Naive thymus-derived CD8-positive, alpha-beta T cell (primary cell): ENCODE measurements at regions not wholly inside any gene's neighbourhood (a gene's known extent, or its start where the extent isn't known, plus 50 kb on each side); places are given as distances from the start of the nearest gene placed in this dataset.

ENCODE experiments used
- ATAC-seq, 2 donors: fragments of 150-1000 bp; cut with Tn5 transposase in 1 of 2; sonication (Bioruptor Pico), chemical (Tn5 transposase) in 1 of 2; 1 replicate in 1 of 2; 2 replicates in 1 of 2; pipeline ENCODE4 v1.10.0; 2021; ENCODE audit warnings: mild to moderate bottlenecking in 2 of 2, moderate library complexity in 2 of 2
- POLR2A ChIA-PET: fragments of 350-600 bp; sonication (Branson Sonifier 250); formaldehyde crosslinking; loops from one replicate; lab custom pipeline; 2021; ENCODE audit warnings: antibody characterized with exemption; lab: Charles Lee
- DNase-seq, 10 donors: peaks; one replicate each; pipeline versions ENCODE4 v3.0.0 to v3.0.0-alpha.2; 2020 to 2022
- H3K27ac Mint-ChIP-seq, 10 donors: one replicate each; pipeline ENCODE4 v1.8.0; 2020 to 2022; ENCODE audit warnings: mild to moderate bottlenecking in 10 of 10, mixed read lengths in 10 of 10, moderate library complexity in 4 of 10, inconsistent platforms in 1 of 10
- H3K27me3 Mint-ChIP-seq, 5 donors: one replicate each; pipeline ENCODE4 v1.8.0; 2021 to 2022; ENCODE audit warnings: mixed read lengths in 5 of 5
- H3K36me3 Mint-ChIP-seq, 3 donors: one replicate each; pipeline ENCODE4 v1.8.0; 2020 to 2022; ENCODE audit warnings: mixed read lengths in 3 of 3, mild to moderate bottlenecking in 2 of 3, inconsistent platforms in 1 of 3
- H3K4me1 Mint-ChIP-seq, 4 donors: one replicate each; pipeline ENCODE4 v1.8.0; 2021 to 2022; ENCODE audit warnings: mixed read lengths in 4 of 4
- H3K4me3 Mint-ChIP-seq, 10 donors: one replicate each; pipeline ENCODE4 v1.8.0; 2020 to 2022; ENCODE audit warnings: mild to moderate bottlenecking in 10 of 10, mixed read lengths in 10 of 10, moderate library complexity in 6 of 10, inconsistent platforms in 1 of 10
- H3K9me3 Mint-ChIP-seq, 9 donors: one replicate each; pipeline ENCODE4 v1.8.0; 2020 to 2022; ENCODE audit warnings: mixed read lengths in 9 of 9, mild to moderate bottlenecking in 3 of 9, inconsistent platforms in 1 of 9, moderate library complexity in 1 of 9

DNA sequence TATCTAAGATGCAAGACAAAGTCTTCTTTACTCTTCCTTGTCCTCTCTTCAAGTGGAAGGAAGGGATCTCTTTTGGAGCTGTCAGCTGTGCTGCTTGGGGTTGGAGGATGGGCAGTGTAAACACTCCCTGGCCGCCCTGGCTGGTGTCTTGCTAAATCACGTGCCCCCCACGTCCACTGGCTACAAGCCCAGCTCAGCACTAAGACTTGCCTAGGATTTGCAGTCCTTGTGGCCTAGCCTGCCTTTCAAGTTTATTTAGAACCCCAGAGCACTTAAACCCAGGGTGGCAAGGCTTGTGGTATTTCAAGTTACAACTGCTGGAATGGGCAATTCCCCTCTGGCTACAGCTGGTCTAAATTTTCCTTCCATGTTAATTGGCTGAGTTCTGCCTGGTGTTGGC is 272.4 kb upstream of the MYO3A start:
- no peak overlapping the region for H3K27ac Mint-ChIP-seq
- H3K27me3 Mint-ChIP-seq = peaks cover 0 to 6% (median 1%) of the 10 kb centered on the region in 5 donors
- no peak for DNase-seq
- H3K4me1 Mint-ChIP-seq = no peaks in the 10 kb centered on the region
- POLR2A ChIA-PET = no interaction called here
- no peaks in the 10 kb centered on the region for H3K36me3 Mint-ChIP-seq
- no peak for ATAC-seq
- H3K9me3 Mint-ChIP-seq = peaks cover 0 to 19% (median 8%) of the 10 kb centered on the region in 9 donors
- no peak overlapping the region for H3K4me3 Mint-ChIP-seq

- ATAC-seq (no peak), DNase-seq (no peak)
- Mint-ChIP-seq H3K9me3 (peaks cover 0 to 19% (median 4%) of the 10 kb centered on the region in 9 donors), H3K4me3 (no peak overlapping the region), H3K27me3 (peaks cover 0 to 4% (median 1%) of the 10 kb centered on the region in 5 donors), H3K27ac (no peak overlapping the region), H3K36me3 (no peaks in the 10 kb centered on the region), H3K4me1 (no peaks in the 10 kb centered on the region)
- POLR2A ChIA-PET = no interaction called here
These were observed 267.8 kb upstream of the MYO3A start for GRCh38 chr10:25666276-25666675.

DNA sequence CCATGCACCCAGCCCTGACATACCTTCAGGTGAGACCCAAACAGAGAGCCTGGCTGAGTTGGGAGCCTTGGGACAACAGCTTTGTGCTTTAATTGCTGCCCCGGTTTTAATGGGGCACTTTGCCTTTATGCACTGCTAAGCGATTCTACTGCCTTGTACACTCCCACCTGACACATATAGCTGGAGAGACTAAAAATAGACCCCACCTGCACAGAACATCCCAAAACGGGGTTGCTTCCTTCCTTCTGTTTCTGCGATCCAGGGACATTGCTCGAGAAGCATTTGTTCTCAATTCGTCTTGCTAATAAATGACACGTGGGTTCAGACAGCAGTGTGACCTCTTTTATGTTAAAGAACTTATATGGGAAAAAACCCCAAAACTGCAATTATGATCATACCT is 258.8 kb upstream of the MYO3A start:
- POLR2A ChIA-PET = no interaction called here
- Mint-ChIP-seq H3K4me3 (no peak overlapping the region), H3K27ac (no peak overlapping the region), H3K36me3 (peaks cover 0 to 7% (median 0%) of the 10 kb centered on the region in 3 donors), H3K27me3 (peaks cover 0 to 17% (median 0%) of the 10 kb centered on the region in 5 donors), H3K9me3 (peaks cover 0 to 18% (median 7%) of the 10 kb centered on the region in 9 donors), H3K4me1 (no peaks in the 10 kb centered on the region)
- DNase-seq (no peak), ATAC-seq (no peak)

DNA sequence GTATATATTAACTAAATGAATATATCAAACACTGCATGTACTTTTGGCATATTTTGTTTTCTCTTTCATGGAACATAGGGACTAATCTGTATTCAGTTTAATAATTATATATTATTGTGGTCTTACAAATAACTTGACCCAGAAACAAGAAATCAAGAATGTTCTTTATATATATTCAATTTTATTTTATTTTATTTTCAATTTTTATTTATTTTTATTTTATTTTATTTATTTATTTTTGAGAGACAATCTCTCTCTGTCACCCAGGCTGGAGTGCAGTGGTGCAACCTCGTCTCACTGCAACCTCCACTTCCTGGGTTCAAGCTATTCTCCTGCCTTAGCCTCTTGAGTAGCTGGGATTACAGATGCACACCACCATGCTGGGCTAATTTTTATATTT is 258.4 kb upstream of the MYO3A start:
- Mint-ChIP-seq H3K4me3 (no peak overlapping the region), H3K4me1 (no peaks in the 10 kb centered on the region), H3K36me3 (peaks cover 0 to 7% (median 0%) of the 10 kb centered on the region in 3 donors), H3K27ac (no peak overlapping the region), H3K27me3 (peaks cover 0 to 17% (median 0%) of the 10 kb centered on the region in 5 donors), H3K9me3 (peaks cover 0 to 18% (median 7%) of the 10 kb centered on the region in 9 donors)
- DNase-seq (no peak), ATAC-seq (no peak)
- POLR2A ChIA-PET = no interaction called here

DNA sequence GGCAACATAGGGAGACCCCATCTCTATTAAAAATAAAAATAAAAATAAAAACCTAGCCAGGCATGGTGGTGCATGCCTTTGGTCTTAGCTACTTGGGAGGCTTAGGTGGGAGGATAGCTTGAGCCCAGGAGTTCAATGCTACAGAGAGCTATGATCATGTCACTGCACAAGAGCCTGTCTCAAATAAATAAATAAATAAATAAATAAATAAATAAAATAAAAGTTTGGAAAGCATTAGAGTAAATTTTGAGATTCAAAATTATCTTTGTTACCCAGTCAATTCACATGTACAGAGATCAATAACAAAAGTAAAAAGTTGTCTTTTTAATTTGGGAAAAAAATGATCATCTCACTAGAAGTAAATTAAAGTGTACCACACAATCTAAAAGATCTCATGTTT is 255.8 kb upstream of the MYO3A start:
- Mint-ChIP-seq H3K36me3 (peaks cover 0 to 7% (median 0%) of the 10 kb centered on the region in 3 donors), H3K27me3 (peaks cover 0 to 16% (median 5%) of the 10 kb centered on the region in 5 donors), H3K27ac (no peak overlapping the region), H3K4me1 (no peaks in the 10 kb centered on the region), H3K9me3 (peaks cover 0 to 13% (median 7%) of the 10 kb centered on the region in 9 donors), H3K4me3 (no peak overlapping the region)
- DNase-seq (no peak), ATAC-seq (no peak)
- POLR2A ChIA-PET = no interaction called here

- POLR2A ChIA-PET = no interaction called here
- Mint-ChIP-seq H3K4me1 (no peaks in the 10 kb centered on the region), H3K4me3 (no peak overlapping the region), H3K27me3 (peaks cover 0 to 17% (median 5%) of the 10 kb centered on the region in 5 donors), H3K27ac (no peak overlapping the region), H3K9me3 (peaks cover 0 to 9% (median 7%) of the 10 kb centered on the region in 9 donors), H3K36me3 (peaks cover 0 to 7% (median 0%) of the 10 kb centered on the region in 3 donors)
- no peak for DNase-seq
- no peak for ATAC-seq
These were observed 255.4 kb upstream of the MYO3A start for GRCh38 chr10:25678666-25679065.

- DNase-seq (no peak), ATAC-seq (no peak)
- Mint-ChIP-seq H3K4me3 (no peak overlapping the region), H3K9me3 (peaks cover 0 to 2% (median 0%) of the 10 kb centered on the region in 9 donors), H3K36me3 (no peaks in the 10 kb centered on the region), H3K4me1 (no peaks in the 10 kb centered on the region), H3K27me3 (peaks cover 2 to 17% (median 8%) of the 10 kb centered on the region in 5 donors), H3K27ac (no peak overlapping the region)
- POLR2A ChIA-PET = no interaction called here
These were observed 251.7 kb upstream of the MYO3A start for GRCh38 chr10:25682203-25682851.

DNA sequence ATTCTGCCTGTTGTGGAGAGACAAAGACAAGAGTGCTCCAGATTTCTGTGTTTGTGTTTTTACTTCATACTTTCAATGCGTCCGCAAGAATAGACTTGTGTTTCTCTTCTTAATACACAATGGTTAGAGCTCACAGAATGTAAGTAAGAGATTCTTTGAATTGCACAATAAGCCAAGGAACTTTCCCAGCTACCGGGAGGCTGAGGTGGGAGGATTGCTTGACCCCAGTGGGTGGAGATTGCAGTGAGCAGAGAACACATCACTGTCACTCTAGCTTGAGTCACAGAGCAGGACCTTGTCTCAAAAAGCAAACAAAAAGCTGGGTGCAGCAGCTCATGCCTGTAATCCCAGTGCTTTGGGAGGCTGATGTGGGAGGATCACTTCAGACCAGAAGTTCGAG is 250.7 kb upstream of the MYO3A start:
- no peak for ATAC-seq
- Mint-ChIP-seq H3K27me3 (peaks cover 2 to 17% (median 8%) of the 10 kb centered on the region in 5 donors), H3K9me3 (peaks cover 0 to 2% (median 0%) of the 10 kb centered on the region in 9 donors), H3K27ac (no peak overlapping the region), H3K4me1 (no peaks in the 10 kb centered on the region), H3K36me3 (no peaks in the 10 kb centered on the region), H3K4me3 (no peak overlapping the region)
- POLR2A ChIA-PET = no interaction called here
- DNase-seq = no peak

DNA sequence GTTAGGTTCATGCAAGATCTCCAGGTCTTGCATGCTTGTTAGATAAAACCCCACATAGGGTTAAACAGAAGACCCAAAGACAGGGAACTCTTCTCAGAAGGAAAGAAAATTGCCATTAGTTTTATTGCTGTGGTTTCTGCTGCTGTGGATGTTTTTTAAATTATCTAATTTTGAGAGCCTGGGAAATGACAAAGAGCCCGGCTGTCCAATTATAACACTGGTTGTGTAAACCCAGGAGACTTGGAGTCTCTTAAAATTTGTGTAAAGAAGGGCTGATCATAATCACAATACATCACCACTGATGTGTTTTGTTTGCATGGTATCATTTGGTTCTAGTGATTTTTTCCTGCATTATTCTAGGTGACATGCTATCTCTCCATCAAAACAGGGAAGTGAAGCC is 246.5 kb upstream of the MYO3A start:
- H3K27ac Mint-ChIP-seq = no peak overlapping the region
- H3K36me3 Mint-ChIP-seq = no peaks in the 10 kb centered on the region
- H3K4me3 Mint-ChIP-seq = no peak overlapping the region

DNA sequence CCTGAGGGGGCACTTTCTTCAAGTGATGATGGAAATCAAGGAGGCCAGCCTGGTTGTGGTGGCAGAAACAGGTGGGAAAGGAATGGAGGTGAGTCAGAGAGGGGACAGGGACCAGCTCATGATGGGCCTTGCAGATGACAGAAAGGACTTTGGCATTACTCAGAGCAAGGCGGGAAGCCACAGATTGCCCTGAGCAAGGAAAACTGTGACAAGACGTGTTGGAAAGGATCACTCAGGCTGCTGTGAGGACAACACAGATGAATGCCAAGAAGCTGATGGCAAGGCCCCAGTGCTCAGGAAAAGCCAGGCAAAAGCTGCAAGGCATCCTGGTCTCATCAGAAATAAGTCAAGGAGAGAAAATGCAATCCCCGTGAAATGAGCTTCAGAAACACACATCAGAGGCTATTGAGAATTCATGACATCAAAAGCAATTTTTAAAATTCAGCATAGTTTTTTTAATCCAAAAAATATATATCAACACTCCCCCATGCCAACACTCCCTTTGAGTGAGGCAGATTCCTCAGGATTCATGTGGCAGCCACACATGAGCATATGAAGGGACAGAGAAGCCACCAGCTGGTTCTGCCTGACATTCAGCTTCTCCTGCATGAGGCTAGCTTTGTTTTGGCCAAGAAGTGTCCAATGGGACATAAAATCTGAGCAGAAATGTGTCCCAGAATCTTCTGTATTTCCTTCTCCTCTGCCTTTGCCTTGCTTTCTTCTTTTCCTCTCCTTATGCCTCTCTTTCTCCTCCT is 244.5 kb upstream of the MYO3A start:
- POLR2A ChIA-PET = no interaction called here
- no peak overlapping the region for H3K27ac Mint-ChIP-seq
- H3K27me3 Mint-ChIP-seq = peaks cover 0 to 17% (median 3%) of the 10 kb centered on the region in 5 donors
- H3K4me1 Mint-ChIP-seq = peaks cover 0 to 32% (median 0%) of the 10 kb centered on the region in 4 donors
- DNase-seq (no peak), ATAC-seq (no peak)
- H3K4me3 Mint-ChIP-seq = no peak overlapping the region
- H3K9me3 Mint-ChIP-seq = peaks cover 0 to 5% (median 2%) of the 10 kb centered on the region in 9 donors
- H3K36me3 Mint-ChIP-seq = no peaks in the 10 kb centered on the region

More for the DNA sequence above, 246.5 kb upstream of the MYO3A start:
- Mint-ChIP-seq H3K27me3 (peaks cover 0 to 25% (median 8%) of the 10 kb centered on the region in 5 donors), H3K9me3 (peaks cover 0 to 5% (median 2%) of the 10 kb centered on the region in 9 donors), H3K4me1 (peaks cover 0 to 13% (median 0%) of the 10 kb centered on the region in 4 donors)
- DNase-seq (no peak), ATAC-seq (no peak)
- POLR2A ChIA-PET = no interaction called here

DNA sequence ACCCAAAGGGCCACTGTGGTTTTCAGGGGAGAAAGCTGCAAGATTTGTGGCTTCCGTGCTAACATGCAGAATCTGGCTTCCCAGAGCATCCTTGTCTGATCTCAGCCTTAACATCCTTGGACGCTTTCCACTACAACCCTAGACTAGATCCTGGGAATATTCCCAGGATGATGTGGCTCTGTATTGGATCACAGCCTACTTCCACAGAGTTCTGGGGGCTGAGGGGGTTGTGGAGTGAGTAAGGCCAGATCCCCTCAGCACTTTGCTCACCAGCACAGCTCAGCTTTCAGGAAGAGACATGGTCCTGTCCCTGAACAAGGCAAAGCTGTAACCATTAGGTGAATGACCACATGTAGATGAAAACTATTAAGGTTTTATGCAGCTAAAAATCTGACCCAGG is 241.3 kb upstream of the MYO3A start:
- DNase-seq (no peak), ATAC-seq (no peak)
- Mint-ChIP-seq H3K4me3 (no peak overlapping the region), H3K9me3 (peaks cover 0 to 5% (median 0%) of the 10 kb centered on the region in 9 donors), H3K4me1 (peaks cover 0 to 50% (median under 1%) of the 10 kb centered on the region in 4 donors), H3K27me3 (peaks cover 4 to 38% (median 7%) of the 10 kb centered on the region in 5 donors), H3K36me3 (no peaks in the 10 kb centered on the region), H3K27ac (no peak overlapping the region)
- POLR2A ChIA-PET = no interaction called here

DNA sequence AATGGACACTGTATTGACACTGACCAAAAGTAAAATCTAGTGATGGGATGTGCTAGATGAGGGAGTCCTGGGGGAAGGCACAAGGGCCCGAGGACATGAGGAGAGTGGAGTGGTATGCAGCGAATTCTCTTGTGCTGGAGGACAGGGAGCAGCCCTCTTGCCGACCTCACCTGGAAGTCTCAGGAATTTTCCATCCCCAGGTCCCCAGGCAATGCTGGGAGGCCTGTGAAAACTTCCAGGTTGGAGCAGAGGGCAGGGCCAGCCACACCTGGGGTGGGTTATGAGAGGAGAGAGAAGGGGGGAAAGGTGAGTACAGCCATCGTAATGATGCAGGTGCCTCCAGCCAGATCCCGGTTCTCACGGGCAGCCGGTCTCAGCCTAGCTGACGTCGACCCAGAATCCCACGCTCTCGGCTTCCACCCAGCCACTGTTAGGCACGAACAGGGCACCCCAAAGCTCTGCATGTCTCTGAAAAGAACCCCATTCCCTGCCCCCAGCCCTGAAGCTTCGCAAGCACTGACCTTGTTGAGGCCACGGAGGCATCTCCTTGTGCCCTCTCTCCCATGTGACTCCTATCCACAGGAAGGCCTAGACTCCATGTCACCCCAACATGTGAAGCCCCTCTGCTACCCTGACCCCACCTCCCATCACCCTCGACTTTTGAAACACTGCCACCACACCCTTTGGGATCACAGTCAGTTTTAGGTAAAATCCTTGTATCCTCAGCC is 239.7 kb upstream of the MYO3A start:
- Mint-ChIP-seq H3K27me3 (peaks cover 4 to 31% (median 7%) of the 10 kb centered on the region in 5 donors), H3K36me3 (no peaks in the 10 kb centered on the region), H3K4me3 (peak overlapping the region in 1 of 10 donors; percentile 8), H3K9me3 (peaks cover 0 to 5% (median 0%) of the 10 kb centered on the region in 9 donors), H3K27ac (peak overlapping the region in 1 of 10 donors; percentile 17), H3K4me1 (peaks cover 0 to 50% (median under 1%) of the 10 kb centered on the region in 4 donors)
- DNase-seq (peak in 1 of 10 donors; percentile 53), ATAC-seq (no peak)
- POLR2A ChIA-PET = no interaction called here
